GM18511 (cell line): ENCODE measurements at regions not wholly inside any gene's neighbourhood (a gene's known extent, or its start where the extent isn't known, plus 50 kb on each side); places are given as distances from the start of the nearest gene placed in this dataset.
"Not testable (repeated sequence)": the region's sequence is repeated elsewhere in the genome, so short reads cannot be mapped to it uniquely, and the experiment has no call there.

ENCODE experiments used
- ATAC-seq: cut with Tn5 transposase; IDR thresholded peaks from one replicate; pipeline ENCODE4 v1.9.1; 2021; ENCODE audit warnings: mild to moderate bottlenecking, moderate library complexity; ENCODE audit not compliant: unreplicated experiment

DNA sequence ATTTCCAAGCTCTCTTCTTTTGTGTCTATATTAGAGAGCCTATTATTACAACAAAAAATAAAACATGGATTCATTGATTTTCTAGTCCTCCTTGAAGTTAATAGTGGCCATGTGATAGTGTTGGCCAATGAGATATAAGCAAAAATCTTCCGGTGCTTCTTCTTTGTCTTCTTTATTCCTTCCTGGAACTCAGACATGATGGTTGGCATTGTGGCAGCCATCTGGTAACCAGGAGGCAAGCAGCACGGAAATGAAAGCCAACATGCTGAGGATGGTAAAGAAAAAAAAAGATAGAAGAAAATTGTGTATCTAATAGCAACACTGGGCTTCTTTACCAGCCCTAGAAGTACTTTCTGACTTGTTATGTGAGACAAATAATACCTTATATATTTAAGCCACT is 50.8 kb upstream of the SEL1L start:
- no peak for ATAC-seq

DNA sequence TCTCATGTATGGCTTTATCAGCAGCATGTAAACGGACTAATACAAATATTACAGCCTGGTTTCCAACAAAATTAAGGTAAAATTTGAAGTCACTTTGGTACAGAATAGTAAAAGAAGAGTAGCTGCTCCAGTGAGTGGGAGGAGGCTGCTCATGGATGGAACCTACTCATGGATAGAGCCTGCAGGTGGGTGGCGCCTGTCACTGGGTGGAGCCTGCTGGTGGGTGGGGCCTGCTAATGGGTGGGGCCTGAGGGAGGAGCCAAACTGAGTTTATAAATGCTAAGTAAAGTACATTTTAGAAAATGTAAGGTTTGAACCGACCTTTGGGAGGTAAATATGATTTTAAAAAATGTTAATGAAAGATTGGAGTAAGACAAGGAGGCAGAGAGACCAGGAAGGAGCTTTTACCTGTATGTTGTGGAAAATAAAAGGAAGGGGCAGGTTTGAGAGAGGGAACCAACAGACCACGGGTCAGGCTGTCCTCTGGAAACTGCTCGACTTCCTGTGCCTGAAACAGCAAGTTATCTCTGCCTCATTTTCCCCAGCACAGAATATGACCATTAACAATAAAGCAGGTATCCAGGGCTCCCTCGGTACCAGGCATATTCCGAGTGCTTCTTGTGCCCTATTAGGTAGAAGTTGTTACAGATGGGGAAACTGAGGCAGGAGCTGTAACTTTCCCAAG is 55.9 kb upstream of the SEL1L start:
- ATAC-seq, result no peak

DNA sequence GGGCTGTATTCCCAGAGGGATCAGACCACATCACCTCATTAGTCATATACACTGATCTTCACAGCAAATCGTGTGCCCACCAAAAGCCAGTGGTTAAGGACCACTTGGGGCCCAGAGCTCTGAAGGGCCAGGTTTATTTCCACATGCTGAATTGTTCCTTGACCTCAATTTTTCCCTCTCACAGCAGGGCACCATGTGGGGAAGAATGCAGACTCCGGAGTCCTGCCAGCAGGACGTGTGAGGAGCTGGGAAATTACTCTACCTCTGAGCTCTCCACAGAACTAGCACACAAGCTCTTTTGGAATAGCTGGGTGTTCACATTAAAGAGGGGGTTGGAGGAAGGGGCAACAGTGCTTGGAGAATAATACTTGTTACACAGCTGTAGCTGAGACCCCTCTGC is 57.6 kb upstream of the SEL1L start:
- ATAC-seq, result no peak

DNA sequence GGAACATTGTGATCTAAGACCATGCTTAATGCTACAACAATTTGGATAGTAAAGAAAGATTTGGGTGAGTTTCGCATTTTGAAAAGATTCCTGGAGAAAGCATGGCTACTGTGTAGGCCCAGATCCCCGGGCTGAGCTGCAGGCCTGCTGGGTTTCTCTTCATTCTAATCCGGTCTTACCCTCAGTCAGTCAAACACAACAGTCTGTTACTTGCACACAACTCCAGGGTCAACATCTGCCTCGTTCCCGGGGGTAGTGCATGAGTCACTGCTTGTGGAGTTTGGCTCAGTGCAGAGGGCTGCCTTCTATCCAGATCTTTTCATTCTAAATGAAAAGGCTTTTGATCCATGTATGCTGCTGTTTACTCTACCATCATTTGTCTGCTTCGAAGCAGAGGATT is 60.4 kb upstream of the SEL1L start:
- ATAC-seq, result no peak

DNA sequence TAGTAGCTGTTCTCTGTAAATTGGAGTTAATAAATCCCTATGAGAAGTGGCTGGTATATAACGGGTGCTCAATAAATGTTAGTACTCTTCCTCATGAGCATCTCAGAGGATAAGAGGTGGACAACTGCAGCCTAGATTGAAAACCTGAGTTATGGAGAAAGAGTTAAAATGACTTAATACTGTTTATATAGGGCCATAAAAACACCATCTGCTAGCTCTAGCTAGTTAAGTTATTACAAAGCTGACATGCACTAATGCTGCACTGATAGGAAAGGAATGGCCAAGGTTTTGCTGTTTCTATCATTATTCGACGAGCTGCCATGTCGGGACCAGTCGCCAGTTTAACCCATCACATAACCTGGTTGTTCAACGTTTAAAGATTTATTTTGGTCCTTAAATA is 72.0 kb upstream of the SEL1L start:
- ATAC-seq, result no peak

DNA sequence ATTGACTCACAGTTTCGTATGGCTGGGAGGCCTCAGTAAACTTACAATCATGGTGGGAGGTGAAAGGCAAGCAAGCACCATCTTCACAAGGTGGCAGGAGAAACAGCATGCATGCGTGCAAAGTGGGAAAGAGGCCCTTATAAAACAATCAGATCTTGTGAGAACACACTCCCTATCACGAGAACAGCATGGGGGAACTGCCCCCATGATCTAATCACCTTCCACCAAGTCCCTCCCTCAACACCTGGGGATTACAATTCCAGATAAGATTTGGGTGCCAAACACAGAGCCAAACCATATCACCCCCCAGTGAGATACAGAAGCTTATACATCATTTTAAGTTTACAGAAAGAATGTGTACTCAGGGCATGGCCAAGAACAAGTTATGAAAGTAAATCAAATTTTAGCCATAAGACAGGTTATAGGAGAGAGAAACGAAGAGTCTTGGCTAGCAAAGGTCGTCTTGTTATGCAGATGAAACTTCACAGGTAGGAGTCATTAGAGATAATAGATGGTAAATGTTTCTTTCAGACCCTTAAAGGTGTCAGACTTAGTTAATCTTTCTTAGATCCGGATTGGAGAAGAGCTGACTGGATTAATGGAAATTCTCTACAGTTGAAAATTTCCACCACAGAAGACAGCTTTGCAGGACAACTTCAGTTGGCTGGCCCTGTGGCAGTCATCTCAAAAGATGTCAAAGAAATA is 79.8 kb upstream of the SEL1L start:
- ATAC-seq, result no peak

DNA sequence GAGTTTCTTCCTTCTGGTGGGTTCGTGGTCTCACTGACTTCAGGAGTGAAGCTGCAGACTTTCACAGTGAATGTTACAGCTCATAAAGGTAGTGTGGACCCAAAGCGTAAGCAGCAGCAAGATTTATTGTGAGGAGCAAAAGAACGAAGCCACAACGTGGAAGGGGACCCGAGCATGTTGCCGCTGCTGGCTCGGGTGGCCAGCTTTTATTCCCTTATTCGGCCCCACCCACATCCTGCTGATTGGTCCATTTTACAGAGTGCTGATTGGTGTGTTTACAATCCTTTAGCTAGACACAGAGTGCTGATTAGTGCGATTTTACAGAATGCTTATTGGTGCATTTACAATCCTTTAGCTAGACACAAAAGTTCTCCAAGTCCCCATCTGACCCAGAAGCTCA is 80.6 kb upstream of the SEL1L start:
- ATAC-seq, result not testable (repeated sequence)

DNA sequence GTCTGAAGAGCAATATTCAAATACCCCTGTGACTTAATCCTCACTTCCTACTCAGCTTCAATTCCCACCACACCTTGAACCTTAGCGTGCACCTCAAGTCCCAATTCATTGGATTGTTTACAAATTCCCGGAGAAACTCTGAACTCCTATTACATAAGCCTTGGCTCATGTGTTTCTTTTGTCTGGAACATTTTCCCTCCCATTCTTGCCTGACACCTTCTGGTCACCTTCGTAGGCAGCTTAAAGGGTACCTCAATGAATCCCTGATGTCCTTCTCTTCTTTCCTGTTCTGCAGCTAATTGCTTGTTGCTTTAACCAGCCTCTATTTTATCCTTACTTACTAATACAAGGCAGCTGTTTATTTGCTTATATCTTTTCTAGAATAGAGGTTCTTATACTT is 85.0 kb upstream of the SEL1L start:
- no peak for ATAC-seq

DNA sequence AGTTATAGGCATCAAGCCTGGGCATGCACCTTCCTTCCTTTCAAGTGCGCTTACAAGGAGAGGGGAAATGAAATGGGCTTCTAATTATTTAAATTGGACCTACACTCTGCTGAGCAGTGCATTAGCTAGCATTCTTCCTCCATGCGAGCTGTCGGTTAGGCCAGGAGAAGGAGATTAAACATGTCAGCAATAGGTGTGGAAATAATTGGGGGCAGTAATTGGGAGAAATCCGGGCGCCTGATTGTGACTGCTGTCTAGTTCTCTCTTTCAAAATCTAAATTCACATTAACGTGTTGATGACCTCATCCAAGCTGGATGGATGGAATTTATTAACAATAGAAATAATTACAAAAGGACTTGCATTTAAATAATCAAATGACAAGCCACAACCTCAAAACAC is 86.2 kb upstream of the SEL1L start:
- ATAC-seq, result no peak

DNA sequence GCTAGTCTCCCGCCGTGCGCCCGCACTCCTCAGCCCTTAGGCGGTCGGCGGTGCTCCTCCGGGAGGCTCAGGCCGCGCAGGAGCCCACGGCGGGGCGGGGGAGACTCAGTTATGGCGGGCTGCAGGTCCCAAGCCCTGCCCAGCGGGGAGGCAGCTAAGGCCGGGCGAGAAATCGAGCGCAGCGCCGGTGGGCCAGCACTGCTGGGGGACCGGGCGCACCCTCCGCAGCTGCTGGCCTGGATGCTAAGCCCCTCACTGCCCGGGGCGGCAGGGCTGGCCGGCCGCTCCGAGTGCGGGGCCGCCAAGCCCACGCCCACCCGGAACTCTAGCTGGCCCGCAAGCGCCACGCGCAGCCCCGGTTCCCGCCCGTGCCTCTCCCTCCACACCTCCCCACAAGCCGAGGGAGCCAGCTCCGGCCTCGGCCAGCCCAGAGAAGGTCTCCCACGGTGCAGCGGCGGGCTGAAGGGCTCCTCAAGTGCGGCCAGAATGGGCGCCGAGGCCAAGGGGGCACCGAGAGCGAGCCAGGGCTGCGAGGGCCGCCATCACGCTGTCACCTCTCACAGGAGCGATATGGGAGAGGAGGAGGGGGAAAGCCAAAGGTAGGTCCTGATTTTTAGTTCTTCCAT is 90.2 kb upstream of the SEL1L start:
- not testable (repeated sequence) for ATAC-seq

DNA sequence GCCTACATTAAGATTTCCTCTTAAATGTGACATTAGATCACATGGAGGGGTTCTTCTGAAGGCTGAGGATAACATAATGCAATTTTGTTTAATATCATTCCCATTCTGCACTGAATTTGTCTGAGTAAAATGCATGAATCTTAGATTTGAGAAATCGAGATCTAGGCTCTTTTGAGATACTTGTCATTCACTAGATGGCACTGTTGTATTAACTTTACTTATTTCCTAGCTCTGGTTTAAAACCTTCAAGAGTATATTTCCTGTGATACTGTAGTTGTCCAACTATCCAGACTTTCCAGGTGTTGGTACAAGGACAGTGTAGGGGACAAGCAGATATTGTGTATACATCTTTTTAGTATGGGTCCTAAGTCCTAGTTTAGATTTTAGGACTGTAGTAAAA is 91.7 kb upstream of the SEL1L start:
- peak; percentile 69 for ATAC-seq

DNA sequence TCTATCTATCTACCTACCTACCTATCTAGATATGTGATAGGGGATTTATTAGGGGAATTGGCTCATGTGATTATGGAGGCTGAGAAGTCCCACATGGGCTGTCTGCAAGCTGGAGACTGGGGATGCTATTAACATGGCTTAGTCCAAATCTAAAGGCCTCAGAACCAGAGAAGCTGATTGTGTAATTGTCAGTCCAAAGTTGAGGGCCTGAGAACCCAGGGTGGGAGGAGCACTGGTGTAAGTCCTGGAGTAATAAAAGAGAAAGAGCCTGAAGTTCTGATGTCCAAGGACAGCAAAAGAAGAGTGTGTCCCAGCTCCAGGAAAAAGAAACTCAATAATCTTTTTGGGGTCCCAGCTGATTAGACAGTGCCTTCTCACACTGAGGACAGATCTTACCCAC is 98.5 kb upstream of the SEL1L start:
- no peak for ATAC-seq

DNA sequence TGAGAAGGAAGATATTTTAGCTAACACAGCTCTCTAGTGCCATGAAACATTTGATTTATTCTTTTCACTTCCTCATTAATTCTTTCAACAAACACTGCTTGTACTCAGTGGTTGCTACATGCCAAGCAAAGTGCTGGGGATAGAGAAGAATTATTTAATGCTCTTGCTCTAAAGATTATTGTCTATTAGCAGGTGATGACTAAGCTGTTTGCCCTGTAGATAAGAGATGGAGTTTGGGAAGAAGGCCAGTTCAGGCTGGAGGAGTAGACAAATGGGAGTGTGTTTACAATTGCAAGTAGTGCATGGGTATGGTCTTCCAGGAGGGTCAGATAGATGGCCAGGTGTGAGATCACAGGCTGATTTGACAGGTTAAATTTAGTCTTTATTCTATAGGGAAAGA is 99.8 kb upstream of the SEL1L start:
- no peak for ATAC-seq

DNA sequence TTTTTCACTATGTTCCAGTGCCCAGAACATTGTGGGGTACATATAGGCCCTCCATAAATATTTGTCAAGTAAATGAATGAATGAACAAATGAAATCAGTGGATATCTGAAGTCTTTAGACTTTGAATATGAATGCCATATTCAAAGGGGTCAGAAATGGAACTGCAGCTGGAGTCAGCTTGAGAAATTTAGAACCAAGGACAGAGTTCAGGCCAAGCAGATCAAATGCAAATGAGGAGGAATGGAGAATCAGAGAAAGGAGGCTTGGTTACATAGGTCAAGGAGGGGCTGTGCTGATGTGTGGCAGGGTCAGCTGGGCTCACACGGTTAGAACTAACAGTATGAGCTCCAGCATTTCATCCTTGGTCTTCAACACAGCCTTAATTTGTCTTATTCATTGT is 104.0 kb upstream of the SEL1L start:
- ATAC-seq, result no peak

DNA sequence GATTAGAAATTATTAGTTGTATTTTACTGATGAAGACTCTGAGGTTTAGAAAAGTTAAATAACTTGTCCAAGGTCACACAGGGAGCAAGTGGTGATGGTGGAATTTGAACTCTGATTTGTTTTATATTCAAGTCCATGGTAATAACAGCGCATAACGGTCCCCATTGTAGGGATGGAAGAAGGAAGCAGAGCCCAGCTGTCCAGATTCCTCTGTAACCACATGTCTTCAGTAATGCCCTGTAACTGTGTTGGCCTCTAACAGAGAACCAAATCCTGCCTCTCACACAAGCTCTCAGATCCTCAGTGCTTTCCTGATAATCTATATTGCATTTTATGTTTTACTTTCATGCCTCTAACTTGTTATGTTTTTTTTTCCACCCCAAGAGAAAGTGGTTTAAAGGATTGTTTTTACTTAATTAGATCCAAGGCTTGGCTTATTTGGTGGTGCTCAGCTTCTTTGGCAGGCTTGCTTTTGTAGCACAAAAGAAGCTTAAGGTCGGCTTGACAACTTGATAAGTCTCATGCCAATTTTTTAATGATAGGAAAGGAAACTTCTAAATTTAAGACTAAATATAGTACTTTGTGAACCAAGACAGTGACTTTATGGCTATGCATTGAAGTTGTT is 105.1 kb upstream of the SEL1L start:
- ATAC-seq, result no peak

DNA sequence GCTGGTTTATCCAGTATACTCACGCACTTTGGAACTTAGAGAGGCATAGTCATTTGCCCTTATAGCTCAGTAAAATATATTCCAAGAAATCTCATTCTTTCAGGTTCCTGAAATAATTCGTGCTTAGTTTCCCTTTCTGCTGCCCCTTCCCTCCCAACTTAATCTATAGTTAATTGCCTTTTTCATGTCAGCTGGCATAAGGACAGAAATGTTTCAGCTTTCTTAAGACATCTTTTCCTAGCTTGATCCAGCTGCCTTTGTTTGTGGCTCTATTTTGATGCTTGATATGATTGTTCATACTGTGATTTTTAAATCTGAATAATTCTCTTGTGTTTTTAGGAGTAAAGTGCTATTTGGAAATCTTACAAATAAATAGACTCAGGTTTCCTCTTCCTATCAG is 120.0 kb upstream of the SEL1L start:
- no peak for ATAC-seq

DNA sequence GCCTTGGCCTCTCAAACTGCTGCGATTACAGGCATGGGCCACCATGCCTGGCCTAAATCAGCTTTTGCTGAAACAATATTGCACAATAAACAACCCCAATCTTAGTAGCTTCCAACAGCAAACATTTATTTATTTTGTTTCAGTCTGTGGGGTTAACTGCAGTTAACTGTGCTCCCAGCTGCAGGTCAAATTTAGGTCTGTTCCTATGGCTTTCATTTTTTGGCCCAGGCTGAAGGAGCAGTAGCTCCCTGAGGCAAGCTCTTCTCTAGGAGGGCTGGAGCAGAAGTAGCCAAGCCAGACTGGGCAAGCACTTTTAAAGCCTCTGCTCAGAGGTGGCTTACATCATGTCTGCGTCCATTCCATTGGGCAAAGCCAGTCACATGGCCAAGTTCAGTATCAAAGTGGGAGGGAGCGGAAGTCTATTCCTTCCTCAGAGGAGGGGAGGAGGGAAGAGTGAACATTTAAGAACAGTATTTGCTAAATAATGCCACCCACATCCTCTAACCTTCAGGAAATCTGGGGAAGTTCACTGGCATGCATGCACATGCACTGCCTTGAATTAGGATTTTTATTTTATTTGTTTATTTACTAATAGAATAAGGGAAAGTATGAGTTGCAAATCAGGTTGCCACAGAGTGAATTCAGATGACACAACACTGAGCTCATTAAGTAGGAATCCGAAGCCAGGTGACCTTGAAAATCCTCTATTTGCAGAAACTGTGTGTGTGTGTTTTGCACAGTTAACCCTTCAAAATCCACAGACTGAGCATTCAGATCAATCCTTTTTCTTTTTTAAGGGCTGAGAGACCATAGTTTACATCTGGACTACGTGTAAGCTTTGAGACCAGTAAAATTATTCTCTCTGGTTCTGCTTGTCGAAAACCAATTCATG is 122.0 kb upstream of the SEL1L start:
- ATAC-seq, result no peak

DNA sequence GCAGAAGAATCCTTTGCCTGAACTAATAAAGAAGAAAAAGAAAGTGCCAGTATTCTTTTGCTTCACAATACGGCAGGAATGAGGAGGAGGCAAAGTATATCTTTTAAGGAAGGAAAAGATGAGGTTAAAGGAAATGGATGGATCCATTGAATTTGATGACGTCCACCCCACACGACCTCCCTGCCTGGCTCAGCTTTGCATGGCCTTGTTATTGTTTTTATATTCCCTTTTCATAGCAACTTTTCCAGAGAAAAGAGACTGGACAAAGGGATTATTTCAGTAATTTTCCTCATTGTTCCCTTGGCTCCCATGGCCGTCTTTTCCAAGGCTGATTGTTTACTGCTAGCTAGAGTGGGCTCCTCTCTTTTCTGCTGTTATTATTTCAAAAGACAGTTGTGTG is 123.2 kb upstream of the SEL1L start:
- ATAC-seq, result no peak

DNA sequence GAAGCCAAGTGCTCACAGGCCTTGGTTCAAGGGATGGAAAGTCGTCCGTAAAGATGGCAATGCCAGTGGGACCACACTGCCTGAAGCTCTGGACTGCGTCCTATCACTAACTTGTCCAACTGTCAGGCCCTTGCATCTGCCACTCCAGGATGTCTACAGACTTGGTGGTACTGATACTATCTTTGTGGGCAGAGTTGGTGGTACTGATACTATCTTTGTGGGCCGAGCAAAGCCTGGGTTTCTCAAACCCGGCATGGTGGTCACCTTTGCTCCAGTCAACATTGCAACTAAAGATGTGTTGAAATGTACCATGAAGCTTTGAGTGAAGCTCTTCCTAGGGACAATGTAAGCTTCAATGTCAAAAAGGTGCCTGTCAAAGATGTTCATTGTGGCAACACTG is 128.4 kb upstream of the SEL1L start:
- no peak for ATAC-seq

DNA sequence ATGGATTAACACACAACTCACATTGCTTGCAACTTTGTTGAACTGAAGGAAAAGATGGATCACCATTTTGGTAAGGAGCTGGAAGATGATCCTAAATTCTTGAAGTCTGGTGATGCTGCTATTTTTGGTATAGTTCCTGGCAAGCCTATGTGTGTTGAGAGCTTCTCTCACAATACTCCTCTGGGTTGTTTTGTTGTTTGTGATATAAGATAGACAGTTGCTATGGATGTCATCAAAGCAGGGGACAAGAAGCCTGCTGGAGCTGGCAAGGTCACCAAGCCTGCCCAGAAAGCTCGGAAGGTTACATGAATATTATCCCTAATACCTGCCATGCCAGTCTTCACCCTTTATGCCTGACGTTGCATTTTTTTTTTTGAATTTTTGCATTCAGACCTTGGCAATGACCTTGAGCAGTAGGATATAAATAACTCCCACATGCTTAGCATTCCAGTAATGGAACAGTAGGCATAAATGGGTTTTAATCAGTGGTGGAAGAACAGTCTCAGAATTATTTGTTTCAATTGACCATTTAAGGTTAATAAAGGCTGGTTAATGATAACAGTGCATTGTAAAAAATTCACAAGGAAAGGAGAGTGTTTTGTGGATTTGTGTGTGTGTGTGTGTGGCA is 129.0 kb upstream of the SEL1L start:
- no peak for ATAC-seq
